ENCODE measurements at regions not wholly inside any gene's neighbourhood (a gene's known extent, or its start where the extent isn't known, plus 50 kb on each side); places are given as distances from the start of the nearest gene placed in this dataset.
"Not testable (repeated sequence)": the region's sequence is repeated elsewhere in the genome, so short reads cannot be mapped to it uniquely, and the experiment has no call there.

DNA sequence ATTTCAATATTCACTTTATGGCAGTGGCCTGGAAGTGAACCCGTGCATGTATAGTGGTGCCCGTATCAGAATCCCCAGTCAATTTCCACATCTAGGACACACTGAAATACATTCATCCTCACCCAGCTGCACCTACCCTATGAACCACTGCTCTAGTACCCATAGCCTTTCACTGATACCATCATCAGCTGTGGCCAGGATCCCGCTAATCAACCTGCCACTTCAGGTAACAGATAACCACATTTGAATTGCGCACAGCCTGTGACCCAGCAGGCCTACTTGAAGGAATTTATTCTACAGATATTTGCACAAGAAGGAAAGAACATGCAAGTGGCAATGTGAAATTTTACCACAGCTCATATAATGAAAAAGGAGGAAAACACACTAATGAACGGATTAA lies 161.0 kb upstream of the CCDC54 start:
- DNase-seq (ENCODE audit: low spot score): no peak
- no peak for ATAC-seq

GRCh38 chr3:107216711-107217110 lies 160.5 kb upstream of the CCDC54 start:
- DNase-seq (ENCODE audit: low spot score): no peak
- peak; percentile 86 for ATAC-seq

DNA sequence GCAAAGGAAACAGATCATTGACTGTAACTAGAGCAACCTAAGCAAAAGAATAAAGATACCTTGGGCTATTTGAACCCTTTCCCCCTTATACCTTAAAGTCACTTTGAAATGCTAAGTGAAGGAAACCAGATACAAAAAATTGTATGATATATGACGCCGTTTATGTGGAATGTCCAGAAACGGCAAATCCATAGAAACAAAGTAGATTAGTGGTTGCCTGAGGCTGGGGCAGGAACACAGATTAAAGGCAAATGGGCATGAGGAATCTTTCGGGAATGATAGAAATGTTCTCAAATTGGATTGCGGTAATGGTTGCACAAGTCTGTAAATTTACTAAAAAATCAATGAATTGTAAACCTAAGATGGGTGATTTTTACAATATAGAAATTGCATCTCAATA lies 160.1 kb upstream of the CCDC54 start:
- ATAC-seq (no peak), DNase-seq (ENCODE audit: low spot score) (no peak)

DNA sequence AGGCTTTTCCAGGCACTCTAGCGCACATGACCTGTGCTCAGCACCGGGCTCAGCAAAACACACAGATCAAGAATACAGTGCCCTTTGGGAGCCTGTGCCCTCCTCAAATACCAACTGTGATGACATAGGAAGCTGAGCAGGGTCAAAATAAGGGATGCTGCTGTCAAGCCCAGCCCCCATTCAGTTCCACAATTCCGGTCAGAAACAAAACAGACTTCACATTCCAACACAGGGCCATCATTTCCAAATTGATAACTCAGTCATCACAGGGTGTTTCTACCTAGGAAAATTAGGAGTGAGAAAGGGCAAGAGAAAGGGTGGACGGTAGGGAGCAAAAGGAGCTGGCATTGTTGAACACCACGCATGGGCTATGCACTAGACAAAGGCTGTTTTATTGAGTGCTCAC lies 158.4 kb upstream of the CCDC54 start:
- ATAC-seq: no peak
- no peak for DNase-seq (ENCODE audit: low spot score)

- DNase-seq (ENCODE audit: low spot score) (no peak), ATAC-seq (no peak)
Observed at GRCh38 chr3:107220538-107220937, 156.7 kb upstream of the CCDC54 start.

DNA sequence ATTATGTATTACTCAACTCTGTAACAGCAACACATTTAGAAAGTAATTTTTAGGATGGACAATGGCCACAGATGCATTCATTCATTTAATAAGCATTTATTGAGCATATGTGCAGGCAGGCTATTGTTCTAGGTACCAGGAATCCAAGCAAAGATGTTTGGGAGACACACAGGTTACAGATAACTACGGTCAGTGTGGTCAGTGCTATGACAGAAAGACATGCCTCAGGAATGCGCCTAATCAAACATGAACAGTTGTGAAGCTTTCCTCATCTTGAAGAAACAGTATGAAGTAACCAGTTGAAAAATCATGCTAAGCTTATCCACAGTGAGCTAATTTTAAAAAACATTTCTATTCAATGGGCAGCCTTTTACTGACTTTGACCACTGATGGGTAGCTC lies 155.4 kb upstream of the CCDC54 start:
- DNase-seq (ENCODE audit: low spot score): no peak
- no peak for ATAC-seq

DNA sequence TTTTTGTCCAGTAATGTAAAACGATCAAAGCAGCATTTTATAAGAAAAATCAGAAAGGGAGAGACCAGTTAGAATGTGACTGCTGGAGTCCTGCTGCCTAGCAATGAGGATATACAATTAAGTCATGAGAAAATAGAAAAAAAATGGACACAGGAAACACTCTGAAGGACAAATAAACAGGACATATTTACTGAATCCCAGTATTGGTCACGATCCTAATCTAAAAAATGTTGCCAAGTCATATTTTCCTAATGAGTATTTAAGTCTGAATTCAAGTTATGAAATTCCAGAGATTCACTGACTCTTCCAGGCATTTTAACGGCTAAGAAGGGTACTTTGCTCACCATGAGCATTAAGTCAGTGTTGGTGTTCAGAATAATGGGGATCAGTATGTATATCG lies 154.3 kb upstream of the CCDC54 start:
- no peak for ATAC-seq
- no peak for DNase-seq (ENCODE audit: low spot score)

GRCh38 chr3:107224026-107224596 lies 153.1 kb upstream of the CCDC54 start:
- ATAC-seq (no peak), DNase-seq (ENCODE audit: low spot score) (no peak)

DNA sequence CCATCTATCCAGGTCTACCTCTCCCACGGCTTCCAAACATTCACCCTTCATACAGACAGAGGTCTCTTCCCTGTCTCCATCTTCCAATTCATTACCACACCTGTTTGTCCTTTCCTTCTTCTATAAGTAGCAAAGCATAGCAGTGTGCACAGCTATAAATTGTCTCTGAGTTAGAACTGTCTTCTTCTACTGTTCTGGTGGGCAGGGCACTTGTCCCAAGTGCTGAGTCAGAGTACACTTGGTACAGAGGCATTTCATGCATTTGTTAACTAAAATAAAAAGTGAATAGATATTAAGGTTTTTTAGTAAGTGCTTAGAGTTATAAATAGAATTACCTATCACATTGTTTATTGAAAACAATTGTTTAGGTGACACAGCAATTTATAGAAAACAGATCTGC lies 150.1 kb upstream of the CCDC54 start:
- ATAC-seq (no peak), DNase-seq (ENCODE audit: low spot score) (no peak)

GRCh38 chr3:107233877-107234276 lies 143.4 kb upstream of the CCDC54 start:
- not testable (repeated sequence) for ATAC-seq; DNase-seq (ENCODE audit: low spot score)

DNA sequence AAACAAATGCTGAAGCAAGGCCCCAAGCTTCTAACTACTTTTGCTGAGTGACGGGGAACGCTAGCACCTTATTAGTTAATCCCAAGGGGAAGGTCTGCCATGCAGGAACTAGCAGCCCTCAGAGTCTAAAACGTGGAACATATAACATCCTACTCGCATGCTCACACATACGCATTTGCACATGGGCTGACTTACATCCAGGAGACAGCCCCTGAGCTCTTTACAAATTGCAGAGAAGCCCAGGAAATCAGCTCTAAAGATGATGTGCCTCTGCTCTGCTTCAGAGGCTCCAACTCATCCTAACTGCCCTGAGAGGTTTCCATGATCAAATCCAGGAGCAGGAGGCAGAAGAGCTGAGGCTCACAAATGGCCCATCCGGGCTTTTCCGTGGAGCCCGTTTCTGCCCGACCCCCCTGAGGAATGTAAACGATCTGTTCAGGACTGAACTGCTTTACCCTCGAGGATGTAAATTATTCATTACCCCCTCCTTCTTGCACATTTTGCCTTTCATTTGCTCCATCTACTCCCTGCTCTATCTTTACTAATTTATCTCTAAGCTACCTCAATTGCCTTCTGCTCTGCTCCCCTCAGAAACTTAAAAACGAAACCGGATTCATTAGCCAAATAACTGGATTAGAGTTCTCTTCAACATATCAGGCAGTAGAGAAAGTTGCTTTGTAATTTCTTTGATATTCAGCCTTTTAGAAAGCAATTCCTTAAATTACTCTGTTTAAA lies 141.9 kb upstream of the CCDC54 start:
- peak; percentile 31 for ATAC-seq
- DNase-seq (ENCODE audit: low spot score): no peak

DNA sequence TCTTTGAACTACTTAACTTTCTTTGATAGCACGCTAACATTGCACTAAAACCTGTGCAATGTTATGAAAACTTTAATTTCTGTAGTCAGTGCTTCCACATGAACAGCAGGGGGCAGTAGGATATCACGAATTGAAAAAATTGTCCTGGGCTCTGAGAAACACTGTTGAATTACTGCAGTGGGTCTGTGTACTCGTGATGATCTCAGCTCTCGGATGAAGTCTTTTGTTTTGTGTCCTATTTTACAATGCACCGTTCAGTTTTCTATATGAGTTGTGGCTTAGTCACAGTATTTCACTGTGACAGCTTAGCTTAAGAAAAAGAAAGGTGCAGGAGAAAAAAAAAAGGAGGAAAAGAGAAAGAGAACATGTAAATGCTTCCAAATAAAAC lies 141.3 kb upstream of the CCDC54 start:
- DNase-seq (ENCODE audit: low spot score) (no peak), ATAC-seq (peak; percentile 89)

GRCh38 chr3:107236655-107237337 lies 140.4 kb upstream of the CCDC54 start:
- DNase-seq (ENCODE audit: low spot score): no peak
- no peak for ATAC-seq

DNA sequence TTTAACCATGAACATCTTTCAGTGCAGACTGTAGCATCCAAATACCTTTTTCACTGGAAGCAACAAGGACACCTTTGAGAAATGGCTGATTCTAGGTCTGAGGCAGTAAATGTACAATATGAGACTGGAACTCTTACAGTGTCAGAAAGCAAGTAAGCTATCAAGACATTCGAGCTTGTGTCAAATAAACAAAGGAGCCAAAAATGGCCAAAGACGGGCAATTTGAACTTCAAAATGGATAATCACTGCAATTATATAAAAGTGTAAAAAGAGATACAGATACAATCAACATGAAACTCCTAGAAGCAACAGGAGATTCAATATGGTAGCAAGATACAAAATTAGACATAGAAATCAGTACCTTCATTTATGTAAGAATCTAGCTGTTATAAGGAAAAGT lies 138.5 kb upstream of the CCDC54 start:
- DNase-seq (ENCODE audit: low spot score) (no peak), ATAC-seq (no peak)

GRCh38 chr3:107239703-107240102 lies 137.5 kb upstream of the CCDC54 start:
- DNase-seq (ENCODE audit: low spot score) (no peak), ATAC-seq (no peak)

DNA sequence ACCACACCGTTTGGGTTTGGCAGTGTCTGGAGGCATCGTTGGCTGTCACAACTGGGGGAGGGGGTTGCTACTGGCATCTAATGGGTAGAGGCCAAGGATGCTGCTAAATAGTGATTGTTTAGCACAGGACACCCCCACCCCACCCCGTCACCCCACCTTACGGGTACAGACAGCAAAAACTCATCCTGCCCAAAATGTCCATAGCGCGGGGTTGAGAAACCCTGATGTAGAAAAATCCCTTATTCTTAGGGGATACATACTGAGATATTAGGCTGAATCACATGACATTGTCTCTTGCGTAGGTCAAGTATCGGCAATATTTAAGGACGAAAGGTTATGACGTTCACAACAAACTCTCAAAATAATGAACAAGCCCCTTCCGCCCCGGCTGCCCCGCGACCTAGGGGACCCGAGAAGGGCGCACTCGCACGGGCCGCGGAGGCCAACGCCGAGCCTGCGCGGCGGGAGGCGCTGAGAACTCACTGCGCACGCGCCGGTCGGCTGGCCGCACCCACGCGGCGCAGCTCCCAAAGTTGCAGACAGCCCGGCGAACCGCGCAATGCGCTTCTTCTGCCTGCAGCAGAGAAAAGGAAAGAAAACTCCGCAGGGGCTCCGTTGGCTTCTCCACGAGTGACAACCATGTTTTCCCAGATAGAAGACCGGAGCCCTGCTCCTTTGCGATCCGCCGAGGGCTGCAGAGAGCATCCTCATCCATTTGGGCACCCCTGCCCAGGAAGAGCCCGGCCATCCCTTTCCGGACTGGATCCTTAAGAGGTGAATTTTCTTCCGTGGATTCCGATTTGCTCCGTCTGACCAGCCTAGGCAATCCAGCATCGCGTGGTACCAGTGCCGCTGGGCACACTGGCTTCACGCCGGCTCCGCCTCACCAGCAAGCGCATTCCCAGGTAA lies 136.8 kb upstream of the CCDC54 start:
- peak; percentile 78 for DNase-seq (ENCODE audit: low spot score)
- ATAC-seq: peak; percentile 96

DNA sequence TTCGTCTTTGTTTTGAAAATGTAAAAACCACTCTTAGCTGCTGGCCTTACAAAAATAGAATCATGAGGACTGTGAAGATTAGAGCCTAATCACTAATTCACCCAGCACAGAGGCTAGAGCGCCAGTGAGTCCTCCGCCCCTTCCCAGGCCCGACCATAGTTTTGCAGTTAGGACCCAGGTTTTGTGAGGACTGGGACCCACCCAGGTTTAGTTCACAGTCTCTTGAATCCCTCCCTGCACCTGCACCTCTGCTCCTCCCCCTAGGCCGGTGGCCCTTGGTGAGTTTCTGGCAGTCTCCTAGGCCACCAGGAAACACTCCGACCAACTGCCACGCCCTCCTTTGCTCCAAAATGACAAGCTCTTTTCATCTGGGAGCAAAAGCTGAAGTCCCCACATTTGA lies 136.0 kb upstream of the CCDC54 start:
- ATAC-seq (no peak), DNase-seq (ENCODE audit: low spot score) (no peak)

- DNase-seq (ENCODE audit: low spot score): no peak
- no peak for ATAC-seq
Observed at GRCh38 chr3:107242579-107242978, 134.7 kb upstream of the CCDC54 start.

DNA sequence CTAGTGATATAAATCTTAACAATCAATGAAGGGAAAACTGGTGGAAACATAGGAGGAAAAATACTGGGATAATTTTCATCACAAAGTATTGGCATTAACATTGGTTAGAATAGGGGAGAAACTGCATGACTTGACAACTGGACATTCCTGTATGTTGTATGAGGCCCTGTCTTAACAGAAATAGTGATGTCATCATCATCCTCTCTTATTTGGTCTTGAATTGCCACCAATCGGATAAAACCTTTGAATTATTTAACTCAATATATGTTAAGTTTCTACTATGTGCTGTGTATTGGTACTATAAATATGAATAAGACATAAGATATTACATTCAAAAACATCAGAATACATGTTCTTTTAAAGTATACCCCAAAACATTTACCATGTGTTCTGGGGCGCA lies 130.1 kb upstream of the CCDC54 start:
- no peak for DNase-seq (ENCODE audit: low spot score)
- no peak for ATAC-seq

DNA sequence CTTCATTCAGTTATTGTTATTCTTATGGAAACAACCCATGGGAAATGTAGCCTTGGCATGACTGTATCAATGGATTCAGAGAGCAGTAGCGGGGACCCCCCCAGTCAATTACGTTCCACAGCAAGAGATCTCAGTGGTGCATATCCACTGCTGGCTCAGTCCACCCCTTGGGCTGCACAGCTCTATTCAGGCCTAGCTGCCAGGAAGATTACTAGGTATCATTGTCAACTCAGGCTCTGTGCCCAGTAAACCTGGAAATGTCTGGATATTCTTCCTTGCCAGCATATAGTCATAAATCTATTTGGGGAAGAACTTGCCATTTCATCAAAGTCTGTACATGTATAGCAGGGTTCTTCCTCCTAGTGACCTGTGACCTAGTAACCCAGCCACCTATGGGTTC lies 128.1 kb upstream of the CCDC54 start:
- ATAC-seq (no peak), DNase-seq (ENCODE audit: low spot score) (no peak)

DNA sequence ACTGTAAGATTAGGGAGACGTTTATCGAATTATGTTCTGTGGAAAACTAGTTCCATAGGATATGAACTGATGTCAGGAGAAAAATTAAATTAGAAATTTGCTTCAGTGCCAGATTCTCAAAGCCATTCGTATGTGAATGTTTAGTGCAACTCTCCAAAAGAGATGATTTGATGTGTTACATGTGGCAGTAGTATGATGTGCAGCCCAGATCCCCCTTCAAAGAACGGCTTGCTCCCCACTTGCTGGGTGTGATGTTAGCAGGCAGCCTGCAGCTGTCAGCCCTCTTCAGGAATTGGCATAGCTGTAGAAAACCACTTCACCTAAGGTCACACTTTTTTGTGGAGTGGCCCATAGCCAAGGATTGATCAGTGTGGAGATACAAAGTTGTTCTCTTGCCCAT lies 127.0 kb upstream of the CCDC54 start:
- ATAC-seq (no peak), DNase-seq (ENCODE audit: low spot score) (no peak)
